SK-N-MC (cell line): ENCODE measurements at regions not wholly inside any gene's neighbourhood (a gene's known extent, or its start where the extent isn't known, plus 50 kb on each side); places are given as distances from the start of the nearest gene placed in this dataset.
"Not testable (repeated sequence)": the region's sequence is repeated elsewhere in the genome, so short reads cannot be mapped to it uniquely, and the experiment has no call there.

ENCODE experiments used
- DNase-seq: peaks from one replicate; pipeline ENCODE4 v3.0.0-alpha.2; 2011; ENCODE audit warnings: low read depth, low spot score
- H3K27ac ChIP-seq: fragments of 200-600 bp; sonication (generic); 2 replicates; pipeline ENCODE4 v1.5.1; 2016; ENCODE audit warnings: mixed run types
- H3K36me3 ChIP-seq: fragments of 200-600 bp; sonication (generic); 2 replicates; pipeline ENCODE4 v1.6.1; 2017; ENCODE audit warnings: antibody characterized with exemption, low read length, mixed read lengths; ENCODE audit not compliant: insufficient read depth
- H3K4me3 ChIP-seq: fragments of 200-600 bp; sonication (generic); 2 replicates; pipeline ENCODE4 v1.5.1; 2016
- H3K9ac ChIP-seq: fragments of 200-600 bp; sonication (generic); 2 replicates; pipeline ENCODE4 v1.8.0; 2017; ENCODE audit warnings: mixed run types, mixed read lengths; ENCODE audit not compliant: insufficient read length
- H3K9me3 ChIP-seq: fragments of 200-600 bp; sonication (generic); 2 replicates; pipeline ENCODE4 v1.6.1; 2017; ENCODE audit warnings: low read depth, mild to moderate bottlenecking, antibody characterized with exemption, low read length, moderate library complexity, mixed read lengths
- EZH2 ChIP-seq: fragments of 200-600 bp; sonication (generic); IDR thresholded peaks from one replicate; pipeline ENCODE4 v1.6.1; 2017; ENCODE audit warnings: antibody characterized with exemption
- FOXP2 ChIP-seq: optimal IDR thresholded peaks from 2 replicates; pipeline ENCODE3; 2011; ENCODE audit warnings: mild to moderate bottlenecking, moderate library complexity; ENCODE audit not compliant: insufficient read depth; ENCODE audit errors: extremely low read length, control extremely low read depth
- POLR2AphosphoS5 ChIP-seq: IDR thresholded peaks from 2 replicates; pipeline ENCODE4 v1.6.1; 2012; ENCODE audit warnings: mild to moderate bottlenecking, low read depth, low read length, borderline replicate concordance

DNA sequence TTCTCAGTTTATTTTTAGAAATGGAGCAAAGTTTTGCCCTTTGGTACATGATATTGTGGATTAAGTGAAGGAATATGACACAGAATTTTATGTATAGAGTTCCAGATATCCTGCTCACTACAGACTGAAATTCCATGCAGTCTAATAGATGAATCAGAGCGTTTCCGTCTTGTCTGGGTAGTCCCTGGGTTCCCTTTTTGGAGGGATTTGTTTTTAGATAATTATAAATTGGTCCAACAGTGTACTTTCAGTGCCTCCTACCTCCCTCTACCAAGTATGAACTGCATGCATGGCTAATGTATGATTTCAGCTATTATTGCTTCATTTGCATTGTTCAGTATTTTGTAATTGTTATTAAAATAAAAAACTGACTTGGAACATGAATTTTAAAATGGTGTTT, 74.4 kb downstream of the SEPTIN7 start:
- Histone ChIP-seq H3K9me3 (no peaks in the 10 kb centered on the region), H3K27ac (peak overlapping the region; percentile 72), H3K4me3 (peak overlapping the region; percentile 33; the same call in 1 of the 2 replicates), H3K36me3 (peaks cover 6% of the 10 kb centered on the region), H3K9ac (no peak overlapping the region)
- peak; percentile 8 for DNase-seq
- TF ChIP-seq FOXP2, result no peak
- no peak for TF ChIP-seq POLR2AphosphoS5
- TF ChIP-seq EZH2, result no peak

DNA sequence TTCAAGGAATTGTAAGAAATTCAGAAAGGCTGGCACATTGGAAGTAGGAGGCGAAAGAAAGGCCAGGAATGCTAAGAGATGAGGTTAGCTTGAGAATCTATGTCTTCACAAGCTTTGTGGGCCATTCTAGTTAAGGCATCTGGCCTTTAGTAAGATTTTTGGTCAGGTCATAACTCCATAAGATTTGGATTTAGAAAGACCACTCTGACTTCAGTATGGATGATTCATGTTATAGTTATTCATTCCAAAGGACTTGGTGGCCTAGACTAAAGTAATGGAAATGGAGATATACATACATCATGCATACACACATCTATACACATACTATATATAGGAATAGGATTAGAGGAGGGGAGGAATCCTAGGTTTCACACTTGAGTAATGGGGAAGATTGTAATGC, 77.5 kb downstream of the SEPTIN7 start:
- peaks cover 17% of the 10 kb centered on the region for H3K36me3 ChIP-seq
- no peak for DNase-seq
- H3K27ac ChIP-seq, result no peak overlapping the region

DNA sequence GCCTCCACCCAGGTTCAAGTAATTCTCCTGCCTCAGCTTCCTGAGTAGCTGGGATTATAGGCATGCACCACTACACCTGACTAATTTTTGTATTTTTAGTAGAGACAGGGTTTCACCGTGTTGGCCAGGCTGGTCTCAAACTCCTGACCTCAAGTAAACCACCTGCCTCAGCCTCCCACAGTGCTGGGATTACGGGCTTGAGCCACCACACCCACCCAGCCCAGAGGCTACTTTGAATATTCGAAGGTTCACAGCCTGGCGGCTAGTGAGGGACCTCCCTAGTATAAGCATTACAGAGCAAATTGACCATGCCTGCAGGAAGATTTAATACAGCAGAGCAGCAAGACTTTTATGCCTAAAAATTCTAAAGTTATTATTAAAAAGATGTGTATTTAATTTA, 86.6 kb downstream of the SEPTIN7 start:
- not testable (repeated sequence) for DNase-seq, H3K9me3 ChIP-seq, H3K27ac ChIP-seq, H3K9ac ChIP-seq, H3K4me3 ChIP-seq
- peaks cover 39% of the 10 kb centered on the region for H3K36me3 ChIP-seq

More for the DNA sequence above, 77.5 kb downstream of the SEPTIN7 start:
- no peak overlapping the region for H3K4me3 ChIP-seq
- TF ChIP-seq FOXP2 (no peak), EZH2 (no peak), POLR2AphosphoS5 (no peak)
- H3K9ac ChIP-seq, result no peak overlapping the region
- H3K9me3 ChIP-seq, result no peaks in the 10 kb centered on the region

DNA sequence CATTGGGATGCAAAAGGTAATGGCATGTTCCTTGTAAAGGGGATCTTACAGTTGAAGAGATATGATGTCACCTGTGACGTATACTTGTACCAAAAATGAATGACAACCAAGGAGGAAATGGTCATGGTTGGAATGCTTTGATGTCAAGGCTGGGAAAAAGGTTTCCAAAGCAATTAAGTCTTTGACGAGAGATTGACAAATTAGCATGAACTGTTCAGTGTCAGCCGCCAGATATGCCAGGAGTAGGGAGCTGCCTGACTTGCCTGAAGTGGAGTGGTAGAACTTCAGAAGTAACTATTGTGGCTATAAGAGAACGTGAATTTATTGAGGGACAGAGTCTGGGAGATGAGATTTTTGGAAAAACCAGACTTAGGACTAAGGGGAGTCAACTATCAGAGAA, 88.1 kb downstream of the SEPTIN7 start:
- TF ChIP-seq POLR2AphosphoS5, result no peak
- no peak for TF ChIP-seq EZH2
- no peak for TF ChIP-seq FOXP2
- H3K36me3 ChIP-seq, result peaks cover 29% of the 10 kb centered on the region
- DNase-seq, result no peak

DNA sequence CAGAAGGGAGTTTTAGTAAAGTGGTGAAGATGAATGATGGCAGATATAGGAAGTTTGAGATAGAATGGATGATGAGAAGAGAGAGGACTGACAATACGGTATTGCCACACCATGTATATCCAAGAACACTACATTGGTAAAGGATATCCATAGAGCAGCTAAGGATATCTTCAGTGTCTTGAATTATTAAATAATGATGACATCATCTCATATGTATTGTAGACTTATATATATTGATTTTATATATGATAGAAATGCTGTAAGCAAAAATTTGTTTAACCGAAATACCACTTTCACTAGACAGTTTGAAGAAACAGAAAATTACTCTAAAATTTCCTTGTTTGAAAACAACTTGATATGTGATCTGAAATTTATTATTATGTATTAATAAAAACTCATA, 89.0 kb downstream of the SEPTIN7 start:
- Histone ChIP-seq H3K27ac (no peak overlapping the region), H3K4me3 (no peak overlapping the region), H3K9ac (no peak overlapping the region), H3K36me3 (peaks cover 36% of the 10 kb centered on the region), H3K9me3 (no peaks in the 10 kb centered on the region)
- TF ChIP-seq EZH2 (no peak), POLR2AphosphoS5 (no peak), FOXP2 (no peak)
- no peak for DNase-seq

More for the DNA sequence above, 88.1 kb downstream of the SEPTIN7 start:
- Histone ChIP-seq H3K27ac (no peak overlapping the region; the same call in 1 of the 2 replicates), H3K4me3 (no peak overlapping the region), H3K9ac (no peak overlapping the region), H3K9me3 (no peaks in the 10 kb centered on the region)

DNA sequence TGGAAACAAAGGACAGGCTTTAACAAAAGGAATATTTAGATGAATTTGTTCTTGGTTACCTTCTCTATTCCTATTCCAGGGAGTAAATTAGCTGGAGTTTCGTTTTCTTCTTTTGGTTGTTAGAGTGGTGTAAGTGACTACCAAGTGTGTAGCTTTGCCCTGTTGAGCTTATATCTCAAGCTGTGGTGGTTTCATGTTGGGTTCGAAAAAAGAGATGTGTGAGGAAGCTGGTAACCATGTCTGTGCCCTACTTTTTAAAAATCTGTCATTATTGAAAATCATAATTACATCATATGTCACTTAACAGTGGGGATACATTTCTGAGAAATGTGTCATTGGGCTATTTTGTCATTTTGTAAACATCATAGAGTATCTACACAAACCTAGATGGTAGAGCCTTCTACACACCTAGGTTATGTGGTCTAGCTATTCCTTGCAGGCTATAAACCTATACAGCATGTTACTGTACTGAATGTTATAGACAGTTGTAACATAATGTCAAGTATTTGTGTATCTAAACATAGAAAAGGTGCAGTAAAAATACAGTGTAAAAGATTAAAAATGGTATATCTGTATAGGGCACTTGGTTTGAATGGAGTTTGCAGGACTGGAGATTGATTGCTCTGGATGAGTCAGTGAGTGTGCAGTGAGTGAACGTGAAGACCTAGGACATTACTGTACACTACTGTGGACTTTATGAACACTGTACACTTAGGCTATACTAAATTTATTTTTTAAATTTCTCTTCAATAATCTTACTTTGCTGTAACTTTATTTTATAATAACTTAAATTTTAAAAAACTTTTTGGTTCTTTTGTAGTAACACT, 90.4 kb downstream of the SEPTIN7 start:
- H3K27ac ChIP-seq, result no peak overlapping the region
- H3K36me3 ChIP-seq, result peaks cover 31% of the 10 kb centered on the region
- no peaks in the 10 kb centered on the region for H3K9me3 ChIP-seq
- no peak for DNase-seq
- H3K4me3 ChIP-seq, result no peak overlapping the region
- no peak overlapping the region for H3K9ac ChIP-seq
- TF ChIP-seq FOXP2, result no peak
- TF ChIP-seq POLR2AphosphoS5, result no peak
- TF ChIP-seq EZH2, result no peak

DNA sequence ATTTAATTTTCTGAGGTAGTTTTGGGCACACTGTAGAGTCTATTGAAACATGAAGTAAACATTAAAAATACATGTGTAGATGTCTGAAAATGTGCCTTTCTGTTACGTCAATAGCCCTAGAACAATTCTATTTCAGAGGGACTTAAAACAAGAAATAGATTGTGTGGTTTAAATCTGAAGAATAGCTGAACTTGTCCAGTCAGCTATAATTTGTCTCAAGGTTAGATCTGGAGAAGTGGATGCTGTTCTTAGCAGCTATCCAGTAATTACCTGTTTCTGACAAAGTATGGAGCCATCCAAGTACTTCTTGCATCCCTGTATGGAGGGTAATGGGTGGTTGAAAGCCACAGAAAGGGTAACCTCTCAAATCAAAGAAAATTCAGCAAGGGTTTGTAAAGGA, 92.8 kb downstream of the SEPTIN7 start:
- Histone ChIP-seq H3K4me3 (no peak overlapping the region), H3K9ac (no peak overlapping the region), H3K36me3 (peaks cover 38% of the 10 kb centered on the region), H3K27ac (no peak overlapping the region), H3K9me3 (no peaks in the 10 kb centered on the region)
- no peak for DNase-seq
- TF ChIP-seq FOXP2, result no peak
- no peak for TF ChIP-seq EZH2
- no peak for TF ChIP-seq POLR2AphosphoS5

DNA sequence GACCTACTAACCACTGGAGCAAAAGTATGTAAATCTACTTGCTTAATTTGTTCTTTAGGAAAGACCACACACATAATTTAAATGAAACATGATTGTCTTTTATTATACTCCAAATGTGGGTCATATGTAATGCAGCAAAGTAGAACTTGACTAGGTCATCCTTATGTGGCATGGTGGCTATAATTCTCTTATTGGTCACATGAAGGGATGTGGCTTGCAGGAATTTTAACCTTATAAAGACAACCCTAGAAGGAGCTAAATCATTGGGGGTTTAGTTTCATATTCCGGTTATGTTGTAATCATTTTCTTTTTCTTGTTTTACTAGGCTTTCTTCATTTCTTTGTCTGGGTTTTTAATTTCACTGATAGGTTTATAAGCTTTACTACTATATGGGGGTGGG, 93.9 kb downstream of the SEPTIN7 start:
- Histone ChIP-seq H3K27ac (no peak overlapping the region), H3K4me3 (no peak overlapping the region), H3K9me3 (no peaks in the 10 kb centered on the region), H3K36me3 (peaks cover 36% of the 10 kb centered on the region), H3K9ac (no peak overlapping the region)
- no peak for TF ChIP-seq FOXP2
- TF ChIP-seq POLR2AphosphoS5, result no peak
- TF ChIP-seq EZH2, result no peak
- no peak for DNase-seq

DNA sequence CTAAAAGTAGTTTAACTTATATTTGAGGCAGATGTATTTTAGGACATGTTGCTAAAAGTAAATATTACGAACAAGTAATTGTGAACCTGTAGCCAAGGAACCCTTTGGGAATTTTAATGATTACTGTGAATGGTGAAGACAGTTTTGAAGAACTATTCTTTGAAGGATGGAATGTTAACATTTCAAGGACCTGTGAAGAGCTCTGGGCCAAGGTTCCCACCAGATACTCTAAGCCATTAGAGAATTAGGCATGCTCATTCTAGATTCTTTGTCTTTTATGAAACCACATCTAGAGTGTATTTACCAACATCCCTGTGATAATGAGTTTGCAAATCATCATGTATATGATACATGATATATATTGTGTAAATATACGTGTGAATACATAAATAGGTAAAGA, 99.8 kb downstream of the SEPTIN7 start:
- H3K36me3 ChIP-seq, result peaks cover 56% of the 10 kb centered on the region
- no peak overlapping the region for H3K27ac ChIP-seq
- no peaks in the 10 kb centered on the region for H3K9me3 ChIP-seq
- no peak for DNase-seq
- H3K9ac ChIP-seq, result no peak overlapping the region
- H3K4me3 ChIP-seq, result no peak overlapping the region
- TF ChIP-seq POLR2AphosphoS5 (no peak), FOXP2 (no peak)
